Endometrium (tissue), 2 donors: ENCODE measurements at regions not wholly inside any gene's neighbourhood (a gene's known extent, or its start where the extent isn't known, plus 50 kb on each side); places are given as distances from the start of the nearest gene placed in this dataset.

Source experiments
- FAIRE-seq: peaks from 2 replicates; lab custom pipeline; 2012; peaks lifted over from hg19 to GRCh38; lab: Jason Lieb, UNC
- donor health status: control.
- donor health status: control.

- FAIRE-seq: no peak
Observed at GRCh38 chr2:53111004-53111403, 656.6 kb upstream of the CHAC2 start.

GRCh38 chr2:53108246-53108645 lies 659.4 kb upstream of the CHAC2 start:
- FAIRE-seq: no peak

- no peak for FAIRE-seq
Observed at GRCh38 chr2:53104263-53104662, 663.3 kb upstream of the CHAC2 start.

- no peak for FAIRE-seq
Observed at GRCh38 chr2:53103679-53104078, 663.9 kb upstream of the CHAC2 start.

GRCh38 chr2:53098696-53099078 lies 668.9 kb upstream of the CHAC2 start:
- no peak for FAIRE-seq

- FAIRE-seq: no peak
Observed at GRCh38 chr2:53096351-53096750, 671.3 kb upstream of the CHAC2 start.

GRCh38 chr2:53095664-53096063 lies 671.9 kb upstream of the CHAC2 start:
- FAIRE-seq: no peak

GRCh38 chr2:53095227-53095626 lies 672.4 kb upstream of the CHAC2 start:
- FAIRE-seq: no peak

GRCh38 chr2:53093355-53093754 lies 674.2 kb upstream of the CHAC2 start:
- peak; percentile 51 for FAIRE-seq

GRCh38 chr2:53091183-53091582 lies 676.4 kb upstream of the CHAC2 start:
- no peak for FAIRE-seq

GRCh38 chr2:53087874-53088461 lies 679.6 kb upstream of the CHAC2 start:
- no peak for FAIRE-seq

GRCh38 chr2:53087262-53087873 lies 680.2 kb upstream of the CHAC2 start:
- FAIRE-seq: no peak

GRCh38 chr2:53077413-53077812 lies 690.2 kb upstream of the CHAC2 start:
- FAIRE-seq: no peak

GRCh38 chr2:53075760-53076159 lies 691.8 kb upstream of the CHAC2 start:
- no peak for FAIRE-seq

- no peak for FAIRE-seq
Observed at GRCh38 chr2:53067533-53067932, 700.1 kb upstream of the CHAC2 start.

- FAIRE-seq: no peak
Observed at GRCh38 chr2:53067056-53067455, 700.5 kb upstream of the CHAC2 start.

- no peak for FAIRE-seq
Observed at GRCh38 chr2:53064154-53064553, 703.5 kb upstream of the CHAC2 start.

GRCh38 chr2:53058526-53058925 lies 709.1 kb upstream of the CHAC2 start:
- no peak for FAIRE-seq

- FAIRE-seq: no peak
Observed at GRCh38 chr2:53053937-53054336, 713.7 kb upstream of the CHAC2 start.

- no peak for FAIRE-seq
Observed at GRCh38 chr2:53051157-53051556, 716.4 kb upstream of the CHAC2 start.

GRCh38 chr2:53040536-53041229 lies 726.9 kb upstream of the CHAC2 start:
- FAIRE-seq: no peak

GRCh38 chr2:53036196-53036595 lies 731.4 kb upstream of the CHAC2 start:
- FAIRE-seq: no peak

GRCh38 chr2:53035153-53035552 lies 732.5 kb upstream of the CHAC2 start:
- FAIRE-seq: no peak

- FAIRE-seq: no peak
Observed at GRCh38 chr2:53033411-53033810, 734.2 kb upstream of the CHAC2 start.
